ENCODE measurements at regions not wholly inside any gene's neighbourhood (a gene's known extent, or its start where the extent isn't known, plus 50 kb on each side); places are given as distances from the start of the nearest gene placed in this dataset.

- Histone ChIP-seq H3K9ac (ENCODE audit: low read length) (no peak overlapping the region), H3K9me3 (ENCODE audit: low read length) (no peaks in the 10 kb centered on the region), H3K27me3 (ENCODE audit: control insufficient read depth in 1 of 2, insufficient read depth in 2 of 2, low read length in 2 of 2) (no peaks in the 10 kb centered on the region), H3K4me3 (ENCODE audit: low read depth in 1 of 2, low read length in 2 of 2) (no peak overlapping the region), H3K36me3 (ENCODE audit: insufficient read depth, low read length) (no peaks in the 10 kb centered on the region), H3K4me1 (ENCODE audit: insufficient read depth, low read length) (no peaks in the 10 kb centered on the region), H3K27ac (ENCODE audit: low read depth, low read length) (no peak overlapping the region)
These were observed 441.5 kb downstream of the ENC1 start for GRCh38 chr5:74199005-74199404.

- no peaks in the 10 kb centered on the region for H3K27me3 ChIP-seq (ENCODE audit: control insufficient read depth in 1 of 2, insufficient read depth in 2 of 2, low read length in 2 of 2)
These were observed 442.4 kb downstream of the ENC1 start for GRCh38 chr5:74198156-74198555.

GRCh38 chr5:74196233-74196632 is 444.3 kb downstream of the ENC1 start:
- H3K9ac ChIP-seq (ENCODE audit: low read length) = no peak overlapping the region
- H3K9me3 ChIP-seq (ENCODE audit: low read length) = no peaks in the 10 kb centered on the region
- H3K27me3 ChIP-seq (ENCODE audit: control insufficient read depth in 1 of 2, insufficient read depth in 2 of 2, low read length in 2 of 2) = no peaks in the 10 kb centered on the region
- H3K4me1 ChIP-seq (ENCODE audit: insufficient read depth, low read length) = no peaks in the 10 kb centered on the region
- no peak overlapping the region for H3K4me3 ChIP-seq (ENCODE audit: low read depth in 1 of 2, low read length in 2 of 2)
- no peaks in the 10 kb centered on the region for H3K36me3 ChIP-seq (ENCODE audit: insufficient read depth, low read length)
- H3K27ac ChIP-seq (ENCODE audit: low read depth, low read length) = no peak overlapping the region

More at GRCh38 chr5:74198156-74198555, 442.4 kb downstream of the ENC1 start:
- H3K9ac ChIP-seq (ENCODE audit: low read length) = no peak overlapping the region
- H3K36me3 ChIP-seq (ENCODE audit: insufficient read depth, low read length) = no peaks in the 10 kb centered on the region
- H3K4me3 ChIP-seq (ENCODE audit: low read depth in 1 of 2, low read length in 2 of 2) = no peak overlapping the region
- H3K9me3 ChIP-seq (ENCODE audit: low read length) = no peaks in the 10 kb centered on the region
- H3K27ac ChIP-seq (ENCODE audit: low read depth, low read length) = no peak overlapping the region
- H3K4me1 ChIP-seq (ENCODE audit: insufficient read depth, low read length) = no peaks in the 10 kb centered on the region

- Histone ChIP-seq H3K4me1 (ENCODE audit: insufficient read depth, low read length) (no peaks in the 10 kb centered on the region), H3K9me3 (ENCODE audit: low read length) (no peaks in the 10 kb centered on the region), H3K4me3 (ENCODE audit: low read depth in 1 of 2, low read length in 2 of 2) (no peak overlapping the region), H3K36me3 (ENCODE audit: insufficient read depth, low read length) (no peaks in the 10 kb centered on the region), H3K9ac (ENCODE audit: low read length) (no peak overlapping the region), H3K27ac (ENCODE audit: low read depth, low read length) (no peak overlapping the region), H3K27me3 (ENCODE audit: control insufficient read depth in 1 of 2, insufficient read depth in 2 of 2, low read length in 2 of 2) (no peaks in the 10 kb centered on the region)
These were observed 446.3 kb downstream of the ENC1 start for GRCh38 chr5:74194196-74194595.

- Histone ChIP-seq H3K4me3 (ENCODE audit: low read depth in 1 of 2, low read length in 2 of 2) (no peak overlapping the region), H3K36me3 (ENCODE audit: insufficient read depth, low read length) (no peaks in the 10 kb centered on the region), H3K4me1 (ENCODE audit: insufficient read depth, low read length) (no peaks in the 10 kb centered on the region), H3K27ac (ENCODE audit: low read depth, low read length) (no peak overlapping the region), H3K9ac (ENCODE audit: low read length) (no peak overlapping the region), H3K9me3 (ENCODE audit: low read length) (no peaks in the 10 kb centered on the region), H3K27me3 (ENCODE audit: control insufficient read depth in 1 of 2, insufficient read depth in 2 of 2, low read length in 2 of 2) (no peaks in the 10 kb centered on the region)
These were observed 447.8 kb downstream of the ENC1 start for GRCh38 chr5:74192606-74193299.

- Histone ChIP-seq H3K27ac (ENCODE audit: low read depth, low read length) (no peak overlapping the region), H3K4me1 (ENCODE audit: insufficient read depth, low read length) (no peaks in the 10 kb centered on the region)
These were observed 452.0 kb downstream of the ENC1 start for GRCh38 chr5:74188351-74189105.

GRCh38 chr5:74187757-74188156 is 452.8 kb downstream of the ENC1 start:
- Histone ChIP-seq H3K9me3 (ENCODE audit: low read length) (no peaks in the 10 kb centered on the region), H3K4me3 (ENCODE audit: low read depth in 1 of 2, low read length in 2 of 2) (no peak overlapping the region), H3K4me1 (ENCODE audit: insufficient read depth, low read length) (no peaks in the 10 kb centered on the region), H3K9ac (ENCODE audit: low read length) (no peak overlapping the region), H3K36me3 (ENCODE audit: insufficient read depth, low read length) (no peaks in the 10 kb centered on the region), H3K27me3 (ENCODE audit: control insufficient read depth in 1 of 2, insufficient read depth in 2 of 2, low read length in 2 of 2) (no peaks in the 10 kb centered on the region), H3K27ac (ENCODE audit: low read depth, low read length) (no peak overlapping the region)

More at GRCh38 chr5:74188351-74189105, 452.0 kb downstream of the ENC1 start:
- Histone ChIP-seq H3K9ac (ENCODE audit: low read length) (no peak overlapping the region), H3K27me3 (ENCODE audit: control insufficient read depth in 1 of 2, insufficient read depth in 2 of 2, low read length in 2 of 2) (no peaks in the 10 kb centered on the region), H3K9me3 (ENCODE audit: low read length) (no peaks in the 10 kb centered on the region), H3K36me3 (ENCODE audit: insufficient read depth, low read length) (no peaks in the 10 kb centered on the region), H3K4me3 (ENCODE audit: low read depth in 1 of 2, low read length in 2 of 2) (no peak overlapping the region)

GRCh38 chr5:74186356-74187315 is 453.9 kb downstream of the ENC1 start:
- Histone ChIP-seq H3K9ac (ENCODE audit: low read length) (no peak overlapping the region), H3K36me3 (ENCODE audit: insufficient read depth, low read length) (no peaks in the 10 kb centered on the region), H3K4me1 (ENCODE audit: insufficient read depth, low read length) (no peaks in the 10 kb centered on the region), H3K27me3 (ENCODE audit: control insufficient read depth in 1 of 2, insufficient read depth in 2 of 2, low read length in 2 of 2) (no peaks in the 10 kb centered on the region), H3K4me3 (ENCODE audit: low read depth in 1 of 2, low read length in 2 of 2) (no peak overlapping the region), H3K27ac (ENCODE audit: low read depth, low read length) (no peak overlapping the region), H3K9me3 (ENCODE audit: low read length) (no peaks in the 10 kb centered on the region)

GRCh38 chr5:74185599-74185998 is 454.9 kb downstream of the ENC1 start:
- no peaks in the 10 kb centered on the region for H3K4me1 ChIP-seq (ENCODE audit: insufficient read depth, low read length)
- no peaks in the 10 kb centered on the region for H3K36me3 ChIP-seq (ENCODE audit: insufficient read depth, low read length)
- no peak overlapping the region for H3K9ac ChIP-seq (ENCODE audit: low read length)
- no peaks in the 10 kb centered on the region for H3K27me3 ChIP-seq (ENCODE audit: control insufficient read depth in 1 of 2, insufficient read depth in 2 of 2, low read length in 2 of 2)
- no peaks in the 10 kb centered on the region for H3K9me3 ChIP-seq (ENCODE audit: low read length)
- no peak overlapping the region for H3K4me3 ChIP-seq (ENCODE audit: low read depth in 1 of 2, low read length in 2 of 2)
- no peak overlapping the region for H3K27ac ChIP-seq (ENCODE audit: low read depth, low read length)

GRCh38 chr5:74184649-74185048 is 455.9 kb downstream of the ENC1 start:
- H3K9me3 ChIP-seq (ENCODE audit: low read length) = no peaks in the 10 kb centered on the region
- no peak overlapping the region for H3K27ac ChIP-seq (ENCODE audit: low read depth, low read length)

GRCh38 chr5:74183041-74183440 is 457.5 kb downstream of the ENC1 start:
- Histone ChIP-seq H3K4me1 (ENCODE audit: insufficient read depth, low read length) (peaks cover 17% of the 10 kb centered on the region), H3K9me3 (ENCODE audit: low read length) (no peaks in the 10 kb centered on the region), H3K27ac (ENCODE audit: low read depth, low read length) (no peak overlapping the region), H3K36me3 (ENCODE audit: insufficient read depth, low read length) (no peaks in the 10 kb centered on the region), H3K9ac (ENCODE audit: low read length) (no peak overlapping the region), H3K27me3 (ENCODE audit: control insufficient read depth in 1 of 2, insufficient read depth in 2 of 2, low read length in 2 of 2) (no peaks in the 10 kb centered on the region), H3K4me3 (ENCODE audit: low read depth in 1 of 2, low read length in 2 of 2) (no peak overlapping the region)

More at GRCh38 chr5:74184649-74185048, 455.9 kb downstream of the ENC1 start:
- Histone ChIP-seq H3K4me3 (ENCODE audit: low read depth in 1 of 2, low read length in 2 of 2) (no peak overlapping the region), H3K36me3 (ENCODE audit: insufficient read depth, low read length) (no peaks in the 10 kb centered on the region), H3K4me1 (ENCODE audit: insufficient read depth, low read length) (peaks cover 1% of the 10 kb centered on the region), H3K27me3 (ENCODE audit: control insufficient read depth in 1 of 2, insufficient read depth in 2 of 2, low read length in 2 of 2) (no peaks in the 10 kb centered on the region), H3K9ac (ENCODE audit: low read length) (no peak overlapping the region)
